ENCODE measurements at regions not wholly inside any gene's neighbourhood (a gene's known extent, or its start where the extent isn't known, plus 50 kb on each side); places are given as distances from the start of the nearest gene placed in this dataset.

DNA sequence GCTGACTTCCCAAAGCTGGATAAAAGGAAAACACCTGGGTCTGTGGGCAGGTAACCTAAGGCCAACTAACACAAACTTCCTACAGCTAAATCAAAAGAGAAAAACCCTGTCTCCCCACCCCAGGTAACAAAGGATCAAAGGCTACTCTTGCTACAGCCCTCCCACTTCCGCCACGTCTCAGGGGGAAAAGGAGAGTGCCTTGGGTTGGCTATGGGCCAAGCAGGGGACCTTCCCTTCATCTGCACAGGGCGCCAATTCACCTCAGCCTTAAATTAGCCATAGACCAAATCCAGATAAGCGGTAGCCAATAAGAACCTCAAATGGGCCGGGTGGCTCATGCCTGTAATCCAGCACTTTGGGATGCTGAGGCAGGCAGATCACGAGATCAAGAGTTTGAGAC lies 69.1 kb upstream of the LANCL2 start:
- Histone ChIP-seq H4K20me1 (replicated peaks in 1 of 2; ENCODE audit: control insufficient read depth in 1 of 2, insufficient read depth in 2 of 2, low read length in 2 of 2) (no peaks in the 10 kb centered on the region), H3K27ac (ENCODE audit: low read depth, low read length) (no peak overlapping the region), H3K9me3 (ENCODE audit: insufficient read depth in 2 of 2, low read depth in 1 of 2, low read length in 1 of 2) (no peaks in the 10 kb centered on the region), H2AK5ac (ENCODE audit: low read depth, low read length) (no peak overlapping the region), H3K4me3 (ENCODE audit: extremely low read depth in 1 of 4, insufficient read depth in 2 of 4, low read depth in 3 of 4, low read length in 4 of 4) (no peak overlapping the region), H3K27me3 (replicated peaks in 1 of 4; ENCODE audit: control insufficient read depth in 3 of 4, extremely low read depth in 1 of 4, insufficient read depth in 3 of 4, low read length in 3 of 4) (no peaks in the 10 kb centered on the region), H3K4me2 (ENCODE audit: insufficient read depth in 1 of 2, low read depth in 2 of 2, low read length in 2 of 2) (no peak overlapping the region), H2BK20ac (ENCODE audit: low read length) (no peak overlapping the region), H3K23me2 (ENCODE audit: low read depth, low read length) (no peaks in the 10 kb centered on the region; the same call in 1 of the 2 replicates), H2AFZ (ENCODE audit: low read length) (no peak overlapping the region), H3K36me3 (ENCODE audit: control insufficient read depth in 2 of 4, insufficient read depth in 4 of 4, low read length in 3 of 4) (no peaks in the 10 kb centered on the region), H3K9ac (replicated peaks in 1 of 4; ENCODE audit: extremely low read depth in 1 of 4, low read depth in 3 of 4, low read length in 3 of 4) (no peak overlapping the region), H3K18ac (ENCODE audit: extremely low read depth, low read length) (no peak overlapping the region; the same call in 1 of the 2 replicates), H4K5ac (ENCODE audit: insufficient read length, low read depth, low read length) (no peak overlapping the region), H3K79me1 (ENCODE audit: low read depth, low read length) (no peaks in the 10 kb centered on the region), H3K14ac (ENCODE audit: insufficient read length) (no peak overlapping the region), H3K4me1 (replicated peaks in 1 of 4; ENCODE audit: control insufficient read depth in 3 of 4, insufficient read depth in 4 of 4, low read length in 3 of 4) (peaks cover 3 to 7% (median 6%) of the 10 kb centered on the region in 4 experiments; a peak in 5 of 7 replicates), H3K4ac (replicated peaks; ENCODE audit: insufficient read length, low read depth, low read length) (no peak overlapping the region), H2BK120ac (replicated peaks; ENCODE audit: low read depth, low read length) (no peak overlapping the region), H2BK12ac (ENCODE audit: low read depth, low read length) (no peak overlapping the region), H4K91ac (replicated peaks; ENCODE audit: insufficient read length, low read length) (no peak overlapping the region), H2BK15ac (ENCODE audit: low read length) (0 out of 2 replicates have a peak overlapping the region, but pooled peaks have one; percentile 61), H2BK5ac (ENCODE audit: low read depth, low read length) (no peak overlapping the region), H3K56ac (replicated peaks; ENCODE audit: insufficient read length, low read depth, low read length) (no peak overlapping the region), H3K23ac (ENCODE audit: insufficient read length) (no peak overlapping the region), H3K79me2 (ENCODE audit: control insufficient read depth in 1 of 2, insufficient read depth in 2 of 2, low read length in 2 of 2) (no peaks in the 10 kb centered on the region), H4K8ac (ENCODE audit: extremely low read depth, insufficient read depth, low read length) (no peak overlapping the region; the same call in 1 of the 2 replicates)
- CTCF ChIA-PET (ENCODE audit: partially characterized antibody): interaction anchor here (0.9 to 1.5 kb wide), 3 partner anchors 8 to 70 kb away, joined by 3 read pairs; no protein-coding TSS in a partner anchor
- POLR2A ChIA-PET (ENCODE audit: partially characterized antibody): no interaction called here
- no peak for FAIRE-seq
- no peak for TF ChIP-seq NANOG (IDR thresholded peaks at IDR 0.05; ENCODE audit: insufficient read depth, low read depth, low read length, poor library complexity, severe bottlenecking)
- no peak for TF ChIP-seq CHD2 (IDR thresholded peaks at IDR 0.05; ENCODE audit: low read length)
- TF ChIP-seq POLR2A (IDR thresholded peaks at IDR 0.05; ENCODE audit: control extremely low read depth in 1 of 2, low read depth in 2 of 2, low read length in 2 of 2): no peak
- TF ChIP-seq SRF (IDR thresholded peaks at IDR 0.05; ENCODE audit: low read depth, low read length): no peak
- TF ChIP-seq NRF1 (IDR thresholded peaks at IDR 0.05; ENCODE audit: low read depth, low read length): no peak
- no peak for TF ChIP-seq RFX5 (IDR thresholded peaks at IDR 0.05; ENCODE audit: borderline replicate concordance, low read depth, low read length)
- no peak for TF ChIP-seq GABPA (IDR thresholded peaks at IDR 0.05; ENCODE audit: borderline replicate concordance, insufficient read depth, low read length)
- TF ChIP-seq SP1 (IDR thresholded peaks at IDR 0.05; ENCODE audit: low read depth, low read length): no peak
- TF ChIP-seq EGR1 (IDR thresholded peaks at IDR 0.05; ENCODE audit: borderline replicate concordance, low read depth, low read length): no peak
- no peak for TF ChIP-seq EP300 (IDR thresholded peaks at IDR 0.05; ENCODE audit: borderline replicate concordance in 1 of 2, low read depth in 2 of 2, low read length in 2 of 2)
- no peak for TF ChIP-seq PHF8 (conservative IDR thresholded peaks at IDR 0.05; ENCODE audit: low read depth, low read length)
- TF ChIP-seq RXRA (IDR thresholded peaks at IDR 0.05; ENCODE audit: insufficient read depth, low read depth, low read length): no peak
- no peak for TF ChIP-seq EZH2 (IDR thresholded peaks at IDR 0.05; ENCODE audit: low read depth, low read length, severe bottlenecking)
- no peak for TF ChIP-seq SIX5 (IDR thresholded peaks at IDR 0.05; ENCODE audit: low read depth, low read length)
- TF ChIP-seq BCL11A (IDR thresholded peaks at IDR 0.05; ENCODE audit: low read depth in 2 of 2, low read length in 2 of 2): no peak
- DNase-seq (ENCODE audit: low read depth in 1 of 2, low spot score in 2 of 2): no peak
- WGBS, 2 experiments (ENCODE audit: extremely low coverage in 1 of 2, insufficient coverage in 1 of 2, insufficient read length in 1 of 2, insufficient replicate concordance in 2 of 2, low coverage in 1 of 2, low lambda C conversion rate in 2 of 2, missing lambda C conversion rate in 1 of 2): 94% methylated on average over 6 of the region's 6 CpGs; no CpG with 5 or more reads in 1 of the 2 experiments

Data from H1 (cell line).